Activated CD4-positive, alpha-beta memory T cell treated with anti-CD3 and anti-CD28 coated beads, Interleukin-2, amount 10 ng/mL, durations not matched to agents 7 days and 5 days (primary cell): ENCODE measurements at regions not wholly inside any gene's neighbourhood (a gene's known extent, or its start where the extent isn't known, plus 50 kb on each side); places are given as distances from the start of the nearest gene placed in this dataset.

Experiments
- CTCF ChIA-PET: fragments of 350-600 bp; sonication (Branson Sonifier 250); formaldehyde crosslinking; loops from one replicate; lab custom pipeline; 2021; ENCODE audit warnings: antibody characterized with exemption, inconsistent platforms; lab: Charles Lee
- POLR2A ChIA-PET: fragments of 350-600 bp; sonication (Branson Sonifier 250); formaldehyde crosslinking; loops from one replicate; lab custom pipeline; 2021; ENCODE audit warnings: antibody characterized with exemption; lab: Charles Lee
- DNase-seq: peaks from one replicate; pipeline ENCODE4 v3.0.0-alpha.2; 2020
- H3K27ac Mint-ChIP-seq: one replicate; pipeline ENCODE4 v1.8.0; 2021; ENCODE audit warnings: mild to moderate bottlenecking, mixed read lengths
- H3K27me3 Mint-ChIP-seq: one replicate; pipeline ENCODE4 v1.8.0; 2021; ENCODE audit warnings: mixed read lengths
- H3K36me3 Mint-ChIP-seq: one replicate; pipeline ENCODE4 v1.8.0; 2021; ENCODE audit warnings: low read depth, mixed read lengths
- H3K4me1 Mint-ChIP-seq: one replicate; pipeline ENCODE4 v1.8.0; 2021; ENCODE audit warnings: mixed read lengths
- H3K4me3 Mint-ChIP-seq: one replicate; pipeline ENCODE4 v1.8.0; 2021; ENCODE audit warnings: mild to moderate bottlenecking, mixed read lengths
- H3K9me3 Mint-ChIP-seq: one replicate; pipeline ENCODE4 v1.8.0; 2021; ENCODE audit warnings: mixed read lengths

DNA sequence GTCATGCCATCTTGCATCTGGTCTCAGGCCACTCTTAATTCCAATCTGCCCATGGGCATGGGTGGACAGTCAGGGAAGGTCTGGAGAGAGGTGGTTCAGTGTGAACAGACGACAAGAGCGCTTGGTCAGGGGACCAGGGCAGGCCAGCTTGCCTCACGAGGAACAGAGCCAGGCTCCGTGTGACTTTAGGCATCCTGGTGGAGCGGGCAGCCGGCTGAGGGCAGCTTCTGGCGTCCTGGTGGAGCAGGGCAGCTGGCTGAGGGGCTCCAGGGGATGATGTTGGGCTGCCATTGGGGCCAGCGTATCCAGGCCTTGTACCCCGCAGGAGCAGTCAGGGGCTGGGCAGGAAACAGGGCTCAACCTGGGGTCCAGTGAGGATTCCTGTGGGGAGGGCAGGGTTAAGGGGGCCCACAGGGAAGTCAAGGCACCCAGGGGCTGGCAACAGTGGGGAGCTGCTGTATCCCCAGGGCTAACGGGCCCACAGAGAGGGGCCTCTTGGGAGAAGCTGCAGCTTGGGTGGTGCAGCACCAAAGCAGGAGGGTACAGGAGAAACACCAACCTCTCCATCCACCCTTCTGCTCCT lies 197.9 kb upstream of the TWIST2 start:
- Mint-ChIP-seq H3K36me3 (no peaks in the 10 kb centered on the region), H3K4me1 (no peaks in the 10 kb centered on the region), H3K9me3 (no peaks in the 10 kb centered on the region), H3K27ac (no peak overlapping the region), H3K4me3 (no peak overlapping the region), H3K27me3 (no peaks in the 10 kb centered on the region)
- CTCF ChIA-PET, result no interaction called here
- POLR2A ChIA-PET, result no interaction called here
- no peak for DNase-seq

DNA sequence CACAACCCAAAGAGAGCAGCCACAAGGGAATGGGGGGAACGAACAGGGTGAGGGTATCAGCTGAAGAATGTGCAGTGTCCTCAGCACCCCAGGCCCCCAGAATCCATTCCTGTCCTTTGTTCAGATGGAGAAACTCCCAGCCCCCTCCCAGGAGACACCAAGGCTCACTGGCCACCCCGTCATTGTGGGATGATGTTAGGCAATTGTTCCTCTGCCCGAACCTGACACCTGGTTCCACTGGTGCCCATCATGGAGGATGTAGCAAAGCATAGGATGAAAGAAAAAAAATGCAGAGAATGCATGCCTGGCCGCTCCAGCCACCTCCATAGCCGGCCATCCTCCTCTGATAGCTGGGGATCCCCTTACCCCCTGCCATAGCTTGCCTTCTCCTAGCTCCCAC lies 197.3 kb upstream of the TWIST2 start:
- Mint-ChIP-seq H3K9me3 (no peaks in the 10 kb centered on the region), H3K4me1 (no peaks in the 10 kb centered on the region), H3K36me3 (no peaks in the 10 kb centered on the region), H3K4me3 (no peak overlapping the region), H3K27me3 (no peaks in the 10 kb centered on the region), H3K27ac (no peak overlapping the region)
- CTCF ChIA-PET, result no interaction called here
- POLR2A ChIA-PET, result no interaction called here
- no peak for DNase-seq

DNA sequence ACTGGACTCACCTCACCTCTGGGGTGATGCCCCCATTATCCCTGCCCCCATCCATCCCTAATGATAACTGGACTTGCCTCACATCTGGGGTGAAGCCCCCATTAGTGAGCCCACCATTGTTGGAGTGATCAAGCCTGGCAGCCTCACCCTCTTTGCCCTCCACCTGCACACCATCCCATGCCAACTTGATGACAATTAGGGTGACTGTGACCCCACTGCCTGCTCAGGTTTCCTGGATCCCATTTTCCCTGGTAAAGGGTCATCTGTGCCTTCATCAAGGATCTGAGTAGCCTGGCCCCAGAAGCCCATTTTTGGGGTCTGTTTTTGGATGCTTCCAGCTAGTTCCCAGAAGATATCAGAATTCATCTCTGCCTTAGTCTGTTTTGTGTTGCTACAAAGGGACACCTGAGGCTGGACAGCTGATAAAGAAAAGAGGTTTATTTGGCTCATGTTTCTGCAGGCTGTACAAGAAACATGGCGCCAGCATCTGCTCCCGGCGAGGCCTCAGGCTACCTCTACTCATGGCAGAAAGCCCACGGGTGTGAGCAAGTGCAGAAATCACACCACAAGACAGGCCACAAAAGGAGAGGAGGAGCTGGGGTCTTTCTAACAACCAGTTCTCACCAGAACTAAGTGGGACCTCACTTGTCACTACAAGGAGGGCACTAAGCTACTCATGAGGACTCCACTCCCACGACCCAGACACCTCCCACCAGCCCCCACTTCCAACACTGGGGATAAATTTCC lies 196.4 kb upstream of the TWIST2 start:
- Mint-ChIP-seq H3K27me3 (no peaks in the 10 kb centered on the region), H3K27ac (no peak overlapping the region), H3K9me3 (no peaks in the 10 kb centered on the region), H3K4me3 (no peak overlapping the region), H3K4me1 (no peaks in the 10 kb centered on the region), H3K36me3 (no peaks in the 10 kb centered on the region)
- ChIA-PET CTCF (interaction anchor here (1.1 kb wide), 1 partner anchor 138 kb away, joined by 4 read pairs; no protein-coding TSS in a partner anchor), POLR2A (no interaction called here)
- DNase-seq, result no peak

DNA sequence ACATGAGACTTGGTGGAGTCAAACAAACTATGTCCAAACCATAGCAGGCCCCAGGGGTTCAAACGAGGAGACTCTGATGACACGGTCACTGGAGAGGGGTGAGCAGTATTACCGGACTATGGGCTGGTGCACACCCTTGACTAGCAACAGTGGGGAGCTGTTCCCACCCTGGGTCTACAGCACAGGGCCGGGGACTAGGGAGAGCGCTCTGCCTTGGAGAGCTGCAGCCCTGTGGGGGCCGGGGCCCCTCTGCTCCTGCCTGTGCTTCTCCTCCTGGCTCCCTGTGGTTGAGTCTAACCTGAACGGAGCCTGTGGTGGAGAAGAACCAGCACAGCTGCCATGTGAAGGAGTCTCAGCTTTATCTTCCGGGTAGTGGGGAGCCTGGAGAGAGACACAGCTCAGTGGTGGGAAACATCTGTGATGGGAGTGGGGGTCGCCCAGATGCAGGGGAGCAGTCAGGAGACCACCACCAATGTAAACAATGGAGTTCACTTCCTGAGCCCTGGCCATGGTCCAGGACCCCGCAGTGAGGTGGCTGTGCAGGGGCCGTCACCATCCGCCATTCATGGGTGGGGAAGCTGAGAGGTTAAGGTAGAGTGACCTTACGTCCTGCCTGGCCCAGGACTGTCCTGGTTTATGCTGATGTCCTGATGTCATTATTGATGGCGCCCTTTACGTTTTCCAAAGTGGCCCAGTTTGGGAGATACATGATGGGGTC lies 195.7 kb upstream of the TWIST2 start:
- Mint-ChIP-seq H3K4me3 (no peak overlapping the region), H3K36me3 (no peaks in the 10 kb centered on the region), H3K9me3 (no peaks in the 10 kb centered on the region), H3K4me1 (no peaks in the 10 kb centered on the region), H3K27ac (no peak overlapping the region), H3K27me3 (no peaks in the 10 kb centered on the region)
- DNase-seq, result no peak
- POLR2A ChIA-PET, result no interaction called here
- CTCF ChIA-PET, result interaction anchor here (1.1 kb wide), 1 partner anchor 139 kb away, joined by 4 read pairs; no protein-coding TSS in a partner anchor

DNA sequence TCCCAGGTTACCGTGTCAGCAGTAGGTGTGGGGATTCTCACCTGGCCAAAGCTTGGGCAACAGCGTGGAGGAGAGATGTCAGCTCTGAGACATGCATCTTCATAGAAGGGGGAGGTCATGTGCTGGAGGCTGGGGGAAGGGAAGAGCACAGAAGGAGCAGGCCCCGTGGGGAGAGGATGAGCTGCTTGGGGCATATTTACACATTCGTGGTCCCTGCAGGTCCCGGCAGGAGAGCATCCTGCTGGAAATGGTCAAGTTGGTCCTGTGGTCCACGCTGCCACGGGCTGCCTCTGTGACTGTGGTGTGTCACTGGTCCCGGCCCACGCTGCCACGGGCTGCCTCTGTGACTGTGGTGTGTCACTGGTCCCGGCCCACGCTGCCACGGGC lies 195.1 kb upstream of the TWIST2 start:
- no peaks in the 10 kb centered on the region for H3K9me3 Mint-ChIP-seq
- no peak overlapping the region for H3K4me3 Mint-ChIP-seq
- H3K4me1 Mint-ChIP-seq, result no peaks in the 10 kb centered on the region
- no peaks in the 10 kb centered on the region for H3K27me3 Mint-ChIP-seq
- POLR2A ChIA-PET, result no interaction called here
- CTCF ChIA-PET, result interaction anchor here (1.1 kb wide), 1 partner anchor 139 kb away, joined by 4 read pairs; no protein-coding TSS in a partner anchor
- DNase-seq, result no peak
- no peaks in the 10 kb centered on the region for H3K36me3 Mint-ChIP-seq
- H3K27ac Mint-ChIP-seq, result no peak overlapping the region

DNA sequence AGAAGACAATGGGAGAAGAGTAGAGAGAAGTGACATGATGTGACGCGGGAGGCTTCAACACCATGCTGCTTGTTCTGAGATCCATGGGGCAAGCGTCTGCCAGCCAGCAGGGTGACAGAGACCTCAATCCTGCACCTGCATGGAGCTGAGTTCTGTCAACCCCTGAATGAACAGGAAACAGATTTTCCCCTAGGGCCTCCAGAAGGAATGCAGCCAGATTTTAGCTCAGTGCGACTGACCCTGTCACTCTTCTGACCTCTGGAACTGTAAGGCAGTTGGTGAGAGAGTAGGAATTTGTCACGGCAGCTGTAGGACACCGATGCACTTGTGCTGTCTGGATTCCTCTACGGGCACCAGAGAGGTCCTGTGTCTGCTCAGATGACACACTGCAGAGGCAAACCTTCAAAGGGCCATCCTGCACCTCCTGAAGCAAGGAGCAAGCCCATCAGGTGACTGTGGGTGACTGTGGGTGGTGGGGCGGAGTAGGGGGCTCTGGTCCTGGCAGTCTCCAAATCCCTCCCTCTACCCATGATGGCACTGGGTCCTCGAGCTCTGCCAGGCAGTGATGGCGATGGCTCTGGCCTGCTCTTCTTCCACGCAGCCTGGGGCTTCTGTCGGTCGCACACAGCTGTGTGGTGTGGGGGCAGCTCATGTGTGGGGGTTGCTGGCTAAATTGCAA lies 194.3 kb upstream of the TWIST2 start:
- peaks cover under 1% of the 10 kb centered on the region for H3K27me3 Mint-ChIP-seq
- H3K4me3 Mint-ChIP-seq, result no peak overlapping the region
- ChIA-PET CTCF (no interaction called here), POLR2A (no interaction called here)
- H3K27ac Mint-ChIP-seq, result no peak overlapping the region
- H3K4me1 Mint-ChIP-seq, result no peaks in the 10 kb centered on the region
- no peaks in the 10 kb centered on the region for H3K9me3 Mint-ChIP-seq
- no peak for DNase-seq
- H3K36me3 Mint-ChIP-seq, result no peaks in the 10 kb centered on the region

DNA sequence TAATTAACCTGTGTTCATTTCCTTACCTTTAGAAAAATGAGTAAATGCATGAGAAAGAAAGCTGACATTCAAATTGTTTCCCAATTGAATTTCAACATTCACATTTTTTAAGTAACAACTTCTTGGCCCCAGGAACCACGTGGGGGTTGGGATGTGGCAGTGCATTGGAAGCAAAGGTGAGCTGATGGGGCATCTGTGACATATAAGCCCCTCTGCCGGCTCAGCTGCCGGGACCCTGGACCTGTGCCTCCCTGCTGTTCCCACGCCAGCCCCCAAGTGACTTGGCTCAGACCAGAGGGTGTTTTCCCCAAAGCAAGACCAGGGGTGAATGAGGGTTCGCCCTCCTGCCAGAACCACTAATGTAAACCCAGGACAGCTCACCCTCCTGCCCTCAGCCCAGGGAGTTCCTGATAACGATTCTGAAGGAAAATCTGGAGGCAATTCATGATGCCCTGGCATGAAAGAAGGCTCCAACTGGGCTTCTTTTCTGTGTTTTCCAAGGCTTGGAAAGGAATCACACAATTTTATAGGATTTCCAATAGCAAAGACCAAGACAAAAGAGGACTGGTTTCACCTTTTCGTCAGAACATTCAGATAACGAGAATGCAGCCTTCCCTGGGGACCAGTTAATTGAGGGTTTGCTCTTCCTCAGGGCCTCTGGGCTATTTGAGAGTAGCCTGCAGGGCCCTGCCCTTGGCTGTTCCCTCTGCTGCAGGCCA lies 193.2 kb upstream of the TWIST2 start:
- Mint-ChIP-seq H3K36me3 (no peaks in the 10 kb centered on the region), H3K4me1 (no peaks in the 10 kb centered on the region), H3K27me3 (peaks cover 10% of the 10 kb centered on the region), H3K27ac (no peak overlapping the region), H3K4me3 (no peak overlapping the region), H3K9me3 (no peaks in the 10 kb centered on the region)
- POLR2A ChIA-PET, result no interaction called here
- CTCF ChIA-PET, result no interaction called here
- DNase-seq, result no peak

DNA sequence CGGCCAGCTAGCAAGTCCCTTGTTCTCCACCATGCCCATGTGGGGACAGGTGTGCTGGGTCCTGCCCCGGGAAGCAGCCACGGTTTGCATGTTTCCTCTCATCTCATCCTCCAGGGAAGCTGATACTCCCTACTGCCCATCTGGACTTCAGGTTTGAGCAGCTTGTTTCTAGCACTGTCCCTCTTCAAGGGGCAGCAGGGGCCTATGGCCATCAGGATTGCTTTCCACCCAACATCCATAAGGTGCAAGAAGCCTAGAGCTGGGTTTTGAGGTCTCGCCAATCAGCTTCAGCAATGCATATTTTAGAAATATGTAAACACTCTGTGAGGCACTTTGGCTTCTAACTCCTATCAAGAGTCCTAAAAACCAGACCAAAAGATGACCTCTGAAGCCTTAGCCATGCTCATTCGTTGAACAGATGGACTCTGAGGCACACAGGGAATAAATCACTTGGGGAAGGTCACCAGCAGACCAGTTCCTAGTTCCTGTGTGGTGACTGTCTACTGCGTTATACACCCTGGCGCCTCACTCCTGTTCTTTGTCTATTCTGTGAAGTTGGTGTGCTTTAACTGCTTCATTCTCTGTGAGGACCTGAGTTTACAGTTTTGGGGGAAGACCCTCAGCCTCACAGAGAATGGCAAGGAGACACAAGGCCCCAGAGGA lies 192.6 kb upstream of the TWIST2 start:
- no peak for DNase-seq
- no peaks in the 10 kb centered on the region for H3K36me3 Mint-ChIP-seq
- no peak overlapping the region for H3K4me3 Mint-ChIP-seq
- H3K27ac Mint-ChIP-seq, result no peak overlapping the region
- no peaks in the 10 kb centered on the region for H3K9me3 Mint-ChIP-seq
- no peaks in the 10 kb centered on the region for H3K4me1 Mint-ChIP-seq
- peaks cover 13% of the 10 kb centered on the region for H3K27me3 Mint-ChIP-seq
- POLR2A ChIA-PET, result no interaction called here
- CTCF ChIA-PET, result no interaction called here

DNA sequence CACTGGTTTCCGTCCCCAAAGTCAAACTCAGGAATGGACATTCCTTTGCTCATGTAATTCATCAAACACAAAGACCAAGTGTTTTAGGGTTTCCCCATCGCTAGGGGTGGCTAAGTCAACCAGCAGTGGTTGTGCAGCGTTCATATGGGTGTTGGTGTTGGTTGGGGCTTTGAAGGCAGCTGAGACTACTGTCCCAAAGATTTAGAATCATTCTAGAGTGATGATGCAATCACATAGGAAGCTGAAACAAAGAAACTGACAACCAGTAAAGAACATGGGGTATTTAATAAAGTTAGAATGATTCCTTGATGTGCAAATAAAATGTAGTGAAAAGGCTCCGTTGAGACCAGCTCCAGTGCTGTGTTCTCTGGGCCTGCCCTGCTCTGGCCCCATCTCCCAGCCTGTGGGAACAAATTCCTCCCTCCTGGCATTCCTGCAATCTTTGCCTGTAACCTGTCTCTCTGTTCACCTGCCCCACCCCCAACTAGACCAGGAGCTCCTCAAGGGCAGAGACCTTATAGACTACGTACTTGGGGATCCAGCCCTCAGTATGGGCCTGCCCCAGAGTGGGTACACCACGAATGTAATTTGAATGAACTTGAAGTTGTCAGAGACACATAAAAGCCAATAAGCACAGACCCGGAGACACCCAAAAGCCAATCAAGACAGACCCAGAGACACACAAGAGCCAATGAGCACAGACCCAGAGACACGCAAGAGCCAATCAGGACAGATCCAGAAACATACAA lies 191.7 kb upstream of the TWIST2 start:
- CTCF ChIA-PET, result no interaction called here
- H3K9me3 Mint-ChIP-seq, result no peaks in the 10 kb centered on the region
- no peak overlapping the region for H3K4me3 Mint-ChIP-seq
- no peaks in the 10 kb centered on the region for H3K36me3 Mint-ChIP-seq
- POLR2A ChIA-PET, result no interaction called here
- H3K27me3 Mint-ChIP-seq, result peaks cover 13% of the 10 kb centered on the region
- no peaks in the 10 kb centered on the region for H3K4me1 Mint-ChIP-seq
- no peak for DNase-seq
- no peak overlapping the region for H3K27ac Mint-ChIP-seq

DNA sequence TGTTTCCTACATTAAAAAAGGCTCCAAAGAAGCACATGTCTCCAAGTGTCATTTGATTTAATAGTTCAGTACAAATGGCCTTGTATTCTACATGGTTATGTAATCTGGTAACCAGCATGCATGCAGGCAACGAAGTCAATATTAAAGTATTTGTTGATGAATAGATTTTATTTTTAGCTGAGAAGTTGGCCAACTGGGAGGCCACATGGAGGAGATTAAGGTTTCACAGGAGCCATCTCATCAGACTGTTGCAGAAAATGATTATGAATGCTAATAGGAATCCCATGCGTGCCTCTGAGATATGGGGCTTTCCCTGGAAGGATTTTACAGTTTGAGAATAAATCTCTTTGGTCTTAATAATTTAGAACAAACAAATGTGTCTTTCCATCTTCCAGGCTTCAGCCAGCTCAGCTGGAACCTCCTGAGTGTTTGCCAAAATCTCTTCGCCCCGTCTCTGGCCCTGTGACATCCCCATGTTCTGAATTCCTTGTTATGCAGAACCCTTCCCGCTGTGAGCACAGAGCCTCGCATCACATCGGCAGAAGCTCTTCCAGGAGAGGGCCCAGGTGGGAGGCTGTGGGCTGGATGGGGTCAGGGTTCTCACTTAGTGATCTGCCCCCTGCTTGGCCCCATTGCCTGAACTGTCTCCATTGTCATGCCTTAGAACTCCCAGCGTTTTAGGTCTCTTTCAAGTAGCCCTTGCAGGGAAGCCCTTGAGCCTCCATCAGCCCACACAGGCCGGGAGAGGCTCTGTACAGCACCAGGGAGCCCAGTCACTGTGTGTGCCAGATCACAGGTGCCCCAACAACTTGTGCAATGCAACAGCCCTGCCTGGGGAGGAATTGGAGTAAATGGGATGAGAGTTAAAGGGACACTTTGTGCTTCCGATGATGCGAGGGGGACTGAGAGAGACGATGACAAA lies 190.5 kb upstream of the TWIST2 start:
- no peak overlapping the region for H3K27ac Mint-ChIP-seq
- CTCF ChIA-PET, result no interaction called here
- H3K36me3 Mint-ChIP-seq, result no peaks in the 10 kb centered on the region
- no peak overlapping the region for H3K4me3 Mint-ChIP-seq
- no peaks in the 10 kb centered on the region for H3K4me1 Mint-ChIP-seq
- no peaks in the 10 kb centered on the region for H3K9me3 Mint-ChIP-seq
- DNase-seq, result no peak
- POLR2A ChIA-PET, result no interaction called here
- H3K27me3 Mint-ChIP-seq, result peaks cover 15% of the 10 kb centered on the region

DNA sequence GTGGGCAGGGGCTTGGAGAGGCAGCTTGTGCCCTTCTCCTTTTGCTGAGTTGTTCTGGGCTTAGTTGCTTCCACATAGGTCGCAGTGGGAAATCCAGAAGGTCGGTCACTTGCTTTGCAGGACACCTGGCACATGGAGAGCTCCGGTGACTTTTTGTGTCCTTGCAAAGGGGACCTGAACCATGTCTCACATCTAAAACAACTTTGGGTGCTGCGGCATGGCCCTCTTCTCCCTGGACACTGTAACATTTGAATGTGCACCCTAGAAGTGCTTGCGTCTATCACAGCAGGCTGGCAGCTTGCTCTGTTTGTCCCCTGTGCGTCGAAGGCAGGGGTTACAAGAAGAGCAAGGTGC lies 189.9 kb upstream of the TWIST2 start:
- CTCF ChIA-PET, result no interaction called here
- Mint-ChIP-seq H3K36me3 (no peaks in the 10 kb centered on the region), H3K27ac (no peak overlapping the region), H3K9me3 (peaks cover 2% of the 10 kb centered on the region), H3K27me3 (peaks cover 19% of the 10 kb centered on the region), H3K4me1 (no peaks in the 10 kb centered on the region), H3K4me3 (no peak overlapping the region)
- no peak for DNase-seq
- POLR2A ChIA-PET, result no interaction called here
